ENCODE measurements at regions not wholly inside any gene's neighbourhood (a gene's known extent, or its start where the extent isn't known, plus 50 kb on each side); places are given as distances from the start of the nearest gene placed in this dataset.
"Not testable (repeated sequence)": the region's sequence is repeated elsewhere in the genome, so short reads cannot be mapped to it uniquely, and the experiment has no call there.

GRCh38 chr13:87972568-87972967, 301.4 kb downstream of the SLITRK5 start:
- no peak overlapping the region for H3K4me2 ChIP-seq (ENCODE audit: low read length)
- POLR2A ChIA-PET (ENCODE audit: unreplicated experiment): no interaction called here
- H3K36me3 ChIP-seq (ENCODE audit: low read depth, low read length): no peaks in the 10 kb centered on the region
- H3K4me1 ChIP-seq (ENCODE audit: insufficient read depth, low read length): no peaks in the 10 kb centered on the region
- H3K27me3 ChIP-seq (ENCODE audit: low read length): no peaks in the 10 kb centered on the region
- no peak overlapping the region for H2AFZ ChIP-seq (ENCODE audit: low read length)
- intact Hi-C loops (cut with micrococcal nuclease): no loop called here
- H3K9me3 ChIP-seq (ENCODE audit: low read length): no peaks in the 10 kb centered on the region
- no peak for ATAC-seq
- CTCF ChIA-PET: no interaction called here
- H3K9ac ChIP-seq (ENCODE audit: low read length): no peak overlapping the region
- H3K4me3 ChIP-seq (ENCODE audit: low read length): no peak overlapping the region
- TF ChIP-seq EZH2 (IDR thresholded peaks at IDR 0.05; ENCODE audit: low read length, unreplicated experiment) (no peak), EZH2phosphoT487 (IDR thresholded peaks at IDR 0.05; ENCODE audit: borderline replicate concordance, low read length) (no peak), CTCF (conservative IDR thresholded peaks at IDR 0.05; ENCODE audit: low read depth, low read length) (no peak)
- H3K27ac ChIP-seq (ENCODE audit: low read length): no peak overlapping the region
- H3F3A ChIP-seq (ENCODE audit: low read length, unreplicated experiment): no peaks in the 10 kb centered on the region
- H4K20me1 ChIP-seq (ENCODE audit: low read length): no peaks in the 10 kb centered on the region
- H3K79me2 ChIP-seq (ENCODE audit: low read length): no peaks in the 10 kb centered on the region
- no TSS peak for BruUV-seq (replicated peaks)
- H3K9me2 ChIP-seq (replicated peaks; ENCODE audit: low read length): no peaks in the 10 kb centered on the region
- DNase-seq: no peak

GRCh38 chr13:87975035-87975434, 303.9 kb downstream of the SLITRK5 start:
- Histone ChIP-seq H3K9me2 (replicated peaks; ENCODE audit: low read length) (no peaks in the 10 kb centered on the region), H2AFZ (ENCODE audit: low read length) (0 out of 2 replicates have a peak overlapping the region, but pooled peaks have one; percentile 26), H3K9ac (ENCODE audit: low read length) (no peak overlapping the region), H3K4me2 (ENCODE audit: low read length) (no peak overlapping the region), H3K4me3 (ENCODE audit: low read length) (no peak overlapping the region), H3K27me3 (ENCODE audit: low read length) (no peaks in the 10 kb centered on the region), H3K36me3 (ENCODE audit: low read depth, low read length) (no peaks in the 10 kb centered on the region), H3K4me1 (ENCODE audit: insufficient read depth, low read length) (no peaks in the 10 kb centered on the region), H3K27ac (ENCODE audit: low read length) (no peak overlapping the region), H3K9me3 (ENCODE audit: low read length) (no peaks in the 10 kb centered on the region), H4K20me1 (ENCODE audit: low read length) (no peaks in the 10 kb centered on the region), H3F3A (ENCODE audit: low read length, unreplicated experiment) (no peaks in the 10 kb centered on the region), H3K79me2 (ENCODE audit: low read length) (no peaks in the 10 kb centered on the region)
- no TSS peak for BruUV-seq (replicated peaks)
- TF ChIP-seq EZH2 (IDR thresholded peaks at IDR 0.05; ENCODE audit: low read length, unreplicated experiment) (no peak), EZH2phosphoT487 (IDR thresholded peaks at IDR 0.05; ENCODE audit: borderline replicate concordance, low read length) (no peak), CTCF (conservative IDR thresholded peaks at IDR 0.05; ENCODE audit: low read depth, low read length) (no peak)
- intact Hi-C loops (cut with micrococcal nuclease): no loop called here
- ATAC-seq: no peak
- ChIA-PET POLR2A (ENCODE audit: unreplicated experiment) (no interaction called here), CTCF (no interaction called here)
- DNase-seq: no peak

GRCh38 chr13:87976650-87977049, 305.5 kb downstream of the SLITRK5 start:
- BruUV-seq (replicated peaks); CTCF ChIA-PET: not testable (repeated sequence)

More at GRCh38 chr13:87976650-87977049, 305.5 kb downstream of the SLITRK5 start:
- intact Hi-C loops (cut with micrococcal nuclease); H3K4me1 ChIP-seq (ENCODE audit: insufficient read depth, low read length); H3K27ac ChIP-seq (ENCODE audit: low read length); ATAC-seq; H3K9me2 ChIP-seq (replicated peaks; ENCODE audit: low read length); H3K79me2 ChIP-seq (ENCODE audit: low read length); DNase-seq; H3K36me3 ChIP-seq (ENCODE audit: low read depth, low read length); H3K27me3 ChIP-seq (ENCODE audit: low read length); H3K9ac ChIP-seq (ENCODE audit: low read length); H3K4me2 ChIP-seq (ENCODE audit: low read length); POLR2A ChIA-PET (ENCODE audit: unreplicated experiment); H4K20me1 ChIP-seq (ENCODE audit: low read length); H3F3A ChIP-seq (ENCODE audit: low read length, unreplicated experiment); H2AFZ ChIP-seq (ENCODE audit: low read length); H3K9me3 ChIP-seq (ENCODE audit: low read length); H3K4me3 ChIP-seq (ENCODE audit: low read length): not testable (repeated sequence)
